GM19395 (cell line): ENCODE measurements at regions not wholly inside any gene's neighbourhood (a gene's known extent, or its start where the extent isn't known, plus 50 kb on each side); places are given as distances from the start of the nearest gene placed in this dataset.

ENCODE experiments used
- ATAC-seq: cut with Tn5 transposase; IDR thresholded peaks from one replicate; pipeline ENCODE4 v1.9.1; 2021; ENCODE audit warnings: mild to moderate bottlenecking, moderate library complexity; ENCODE audit not compliant: unreplicated experiment

- ATAC-seq = no peak
Observed at GRCh38 chr2:12050396-12050795, 304.0 kb downstream of the LPIN1 start.

DNA sequence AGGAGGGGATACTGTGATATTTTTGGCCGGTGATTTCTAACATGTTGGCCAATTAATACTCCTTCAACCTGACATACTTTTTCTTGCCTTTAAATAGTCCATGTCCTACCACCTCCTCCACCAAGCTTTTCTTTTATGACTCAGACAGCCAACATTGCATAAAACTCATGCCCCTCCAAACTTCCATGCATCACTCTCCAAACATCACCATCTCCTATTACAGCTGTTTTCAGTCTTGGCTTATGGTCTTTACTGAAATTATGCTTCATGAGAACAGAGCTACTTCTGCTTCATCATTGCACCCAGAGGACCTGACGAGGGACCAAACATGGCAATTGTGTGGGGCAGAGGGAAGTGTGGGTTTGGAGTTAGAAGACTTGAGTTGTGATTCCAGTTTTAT lies 305.4 kb downstream of the LPIN1 start:
- no peak for ATAC-seq

DNA sequence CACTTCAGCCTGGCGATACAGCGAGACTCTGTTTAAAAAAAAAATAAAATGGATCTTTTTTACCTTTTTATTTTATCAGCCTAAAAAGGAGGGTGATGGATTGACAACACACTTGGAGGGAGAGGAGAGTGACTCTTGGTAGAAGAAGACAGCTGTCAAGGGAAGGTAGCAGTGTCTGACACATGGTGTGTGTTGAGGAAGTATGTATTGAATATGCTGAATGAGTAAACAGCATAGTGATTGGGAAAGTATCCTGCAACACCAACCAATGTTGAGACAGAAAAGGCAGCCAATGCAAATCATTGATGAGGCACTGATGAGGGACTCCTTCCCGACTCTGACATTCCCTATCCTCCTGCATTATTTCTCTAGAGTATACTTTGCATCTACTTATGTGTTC lies 306.4 kb downstream of the LPIN1 start:
- ATAC-seq = no peak

DNA sequence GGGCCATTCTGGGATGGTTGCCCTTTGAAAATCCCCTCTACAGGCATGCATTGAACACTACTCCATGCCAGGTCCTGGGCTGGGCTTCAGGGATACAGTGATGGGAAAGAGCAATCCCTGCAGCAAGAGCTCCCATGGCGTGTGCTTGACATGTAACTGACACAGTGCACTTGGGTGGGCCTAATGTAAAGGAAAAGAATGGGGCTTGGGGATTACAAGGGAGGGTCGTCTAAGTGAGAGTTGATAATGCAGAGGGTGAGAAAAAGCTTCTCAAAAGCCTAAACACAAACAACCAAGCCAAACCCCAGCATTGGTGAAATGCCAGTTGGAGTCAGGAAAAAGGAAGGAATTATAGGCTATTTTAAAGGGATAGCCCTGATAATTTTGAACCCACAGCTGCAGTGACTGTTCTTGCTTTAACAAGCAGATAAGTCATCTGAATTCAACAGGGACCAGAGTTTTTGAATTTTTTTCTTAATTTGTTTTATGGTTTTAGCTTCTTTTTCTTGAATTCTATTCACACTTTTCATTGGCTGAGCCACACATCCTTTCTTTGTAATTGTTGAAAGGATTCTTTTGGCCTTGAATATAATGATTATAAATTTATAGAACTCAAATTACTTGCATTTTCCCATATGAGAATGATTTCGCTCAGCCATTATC lies 308.7 kb downstream of the LPIN1 start:
- no peak for ATAC-seq

DNA sequence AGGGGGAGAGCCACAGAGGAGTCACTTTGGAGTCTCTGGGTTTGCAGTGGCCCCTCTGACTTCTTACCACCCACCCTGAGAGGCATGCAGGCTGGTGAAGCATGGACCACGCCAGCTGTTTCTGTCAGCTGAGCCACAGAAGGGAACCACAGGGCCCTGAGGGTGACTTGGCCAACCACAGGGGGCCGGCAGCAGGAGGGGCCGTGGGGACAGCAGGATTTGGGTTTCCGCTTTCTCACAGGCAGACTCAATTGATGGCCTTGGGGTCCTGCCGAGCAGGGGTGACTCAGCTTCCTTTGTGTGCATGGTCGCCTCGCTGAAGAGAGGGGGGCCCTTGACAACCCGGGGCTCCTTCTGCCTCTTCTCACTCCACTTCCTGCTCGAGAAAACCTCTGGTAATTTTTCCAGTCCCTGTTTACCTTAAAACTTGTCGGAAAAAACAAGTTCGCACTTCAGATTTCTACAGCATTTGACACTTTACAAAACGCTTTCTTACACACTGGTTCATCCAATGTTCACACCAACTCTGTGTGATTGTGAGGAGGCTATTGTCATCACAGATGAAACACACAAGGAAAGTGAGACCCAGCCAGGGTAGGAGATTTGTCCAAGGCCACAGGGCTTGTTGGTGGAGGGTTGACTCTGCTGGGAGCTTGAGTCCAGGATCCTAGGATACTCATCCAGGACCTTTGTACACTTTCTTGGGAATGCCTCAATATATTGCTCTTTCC lies 311.2 kb downstream of the LPIN1 start:
- ATAC-seq = peak; percentile 89

DNA sequence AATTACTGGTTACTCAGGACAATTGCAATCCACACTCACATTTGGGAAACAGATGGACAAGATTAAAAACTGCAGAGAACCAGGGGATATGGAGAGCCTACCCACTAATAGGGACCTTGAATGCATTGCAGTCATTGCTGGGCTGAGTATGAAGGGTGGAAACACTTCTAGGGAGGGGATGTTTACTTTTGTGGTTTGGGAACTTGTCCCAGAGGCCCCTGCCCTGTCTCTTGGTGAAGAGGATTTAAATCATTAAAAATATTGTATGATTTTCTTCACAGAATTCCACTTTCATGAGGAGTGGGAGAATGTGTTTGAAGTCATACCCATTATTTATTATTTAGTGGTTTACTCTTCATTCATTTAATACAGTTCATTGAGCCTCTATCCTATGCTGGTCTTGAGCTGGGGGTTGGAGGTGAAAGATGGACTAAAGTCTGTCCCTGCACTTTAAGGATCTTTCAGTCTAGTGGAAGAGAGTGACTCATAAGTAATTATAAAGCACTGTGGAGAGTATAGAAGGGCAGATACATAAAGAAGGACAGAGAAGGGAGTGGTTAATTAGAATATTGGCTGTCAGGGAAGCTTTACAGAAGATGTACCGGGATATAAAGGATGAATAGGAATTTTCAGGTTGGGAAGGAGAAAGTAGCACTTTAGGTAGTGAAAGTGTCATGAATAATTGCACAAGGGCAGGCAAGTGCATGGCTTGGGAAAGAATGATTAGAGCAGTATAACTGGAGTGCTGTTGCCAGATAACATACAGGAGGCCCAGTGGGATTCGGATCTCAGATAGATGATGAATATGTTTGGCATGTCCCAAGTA lies 313.4 kb downstream of the LPIN1 start:
- no peak for ATAC-seq

- no peak for ATAC-seq
Observed at GRCh38 chr2:12060886-12061285, 314.5 kb downstream of the LPIN1 start.

DNA sequence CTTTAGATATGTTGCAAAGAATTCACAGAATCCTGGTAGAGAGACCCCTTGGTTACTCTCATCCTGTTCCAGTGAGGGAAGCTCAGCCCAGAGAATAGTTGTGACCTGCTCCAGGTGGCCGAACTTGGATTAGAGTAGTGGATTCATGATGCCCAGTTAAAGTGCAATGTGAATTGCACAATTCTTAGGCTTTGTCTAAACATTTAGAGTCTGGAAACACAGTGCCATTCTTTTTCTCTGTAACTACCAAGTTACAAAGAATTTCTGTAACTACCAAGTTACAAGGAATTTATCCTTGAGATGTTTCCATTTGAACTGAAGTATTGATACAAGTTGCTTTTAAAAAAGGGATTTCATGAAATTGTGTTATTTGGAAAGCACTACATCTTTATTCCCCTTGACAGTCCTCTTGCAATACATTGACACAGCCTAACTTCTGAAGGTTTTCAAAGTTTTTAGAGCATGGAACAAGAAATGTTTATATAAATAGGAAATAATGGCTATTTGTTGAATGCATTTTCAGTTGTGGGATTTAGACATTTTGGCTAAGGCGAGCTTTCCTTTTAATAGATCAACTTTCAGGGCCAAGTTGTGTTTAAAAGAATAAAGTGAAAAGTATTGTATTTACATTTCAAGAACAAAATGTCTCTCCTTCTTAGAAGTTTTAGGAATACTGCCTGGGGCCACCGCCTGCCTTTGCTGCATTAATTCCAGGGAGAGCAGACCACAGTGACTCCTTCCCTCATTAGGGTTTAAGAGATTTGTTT lies 315.0 kb downstream of the LPIN1 start:
- ATAC-seq = no peak

- no peak for ATAC-seq
Observed at GRCh38 chr2:12062053-12062395, 315.6 kb downstream of the LPIN1 start.

DNA sequence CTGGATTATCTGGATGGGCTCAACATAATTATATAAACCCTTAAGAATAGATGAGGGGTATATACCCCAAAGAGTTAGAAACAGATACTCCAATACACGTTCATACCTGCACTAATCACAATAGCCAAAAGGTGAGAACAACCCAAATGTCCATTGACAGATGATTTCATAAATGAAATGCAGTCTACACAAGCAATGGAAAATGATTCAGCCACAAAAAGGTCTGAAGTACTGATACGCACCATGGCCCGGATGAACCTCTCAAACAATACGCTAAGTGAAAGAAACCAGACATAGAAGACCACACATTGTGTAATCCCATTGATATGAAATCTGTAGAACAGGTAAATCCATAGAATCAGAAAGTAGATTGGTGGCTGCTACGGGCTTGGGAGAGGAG lies 316.8 kb downstream of the LPIN1 start:
- no peak for ATAC-seq

- ATAC-seq = no peak
Observed at GRCh38 chr2:12064153-12064552, 317.7 kb downstream of the LPIN1 start.

- no peak for ATAC-seq
Observed at GRCh38 chr2:12066116-12066515, 319.7 kb downstream of the LPIN1 start.

- ATAC-seq = no peak
Observed at GRCh38 chr2:12066986-12067385, 320.6 kb downstream of the LPIN1 start.

DNA sequence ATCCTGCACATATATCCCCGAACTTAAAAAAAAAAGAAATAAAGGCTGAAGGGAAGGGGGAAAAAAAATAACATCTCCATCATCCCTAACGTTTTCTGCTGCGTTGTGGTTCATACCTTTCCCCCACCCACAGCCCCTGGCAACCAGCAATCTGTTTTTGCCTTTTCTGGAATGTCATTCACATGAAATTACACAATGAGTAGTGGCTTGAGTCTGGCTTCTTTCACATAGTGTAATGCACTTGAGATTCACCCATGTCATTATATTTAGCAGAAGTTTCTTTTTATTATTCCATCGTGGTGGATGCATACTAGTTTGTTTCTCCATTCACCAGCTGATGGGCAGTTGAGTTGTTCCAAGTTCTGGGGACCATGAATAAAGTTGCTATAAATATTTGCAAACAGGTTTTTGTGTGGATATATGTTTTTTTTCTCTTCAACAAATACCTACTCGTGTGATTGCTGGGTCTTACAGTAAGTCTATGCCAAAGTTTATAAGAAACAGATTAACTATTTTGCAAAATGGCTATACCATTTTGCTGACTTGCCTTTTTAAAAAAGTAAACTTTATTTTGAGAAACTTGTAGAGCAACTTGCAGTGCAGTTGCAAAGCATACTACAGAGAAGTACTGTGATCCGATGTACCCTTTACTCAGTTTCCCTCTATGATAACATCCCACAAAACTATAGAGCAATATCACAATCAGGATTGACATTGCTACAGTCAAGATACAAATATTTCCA lies 322.5 kb downstream of the LPIN1 start:
- ATAC-seq = no peak

- peak; percentile 38 for ATAC-seq
Observed at GRCh38 chr2:12070153-12070552, 323.7 kb downstream of the LPIN1 start.

GRCh38 chr2:12070581-12070980 lies 324.1 kb downstream of the LPIN1 start:
- ATAC-seq = peak; percentile 30

GRCh38 chr2:12071318-12071717 lies 324.9 kb downstream of the LPIN1 start:
- peak; percentile 75 for ATAC-seq

- ATAC-seq = no peak
Observed at GRCh38 chr2:12073217-12073852, 326.9 kb downstream of the LPIN1 start.

DNA sequence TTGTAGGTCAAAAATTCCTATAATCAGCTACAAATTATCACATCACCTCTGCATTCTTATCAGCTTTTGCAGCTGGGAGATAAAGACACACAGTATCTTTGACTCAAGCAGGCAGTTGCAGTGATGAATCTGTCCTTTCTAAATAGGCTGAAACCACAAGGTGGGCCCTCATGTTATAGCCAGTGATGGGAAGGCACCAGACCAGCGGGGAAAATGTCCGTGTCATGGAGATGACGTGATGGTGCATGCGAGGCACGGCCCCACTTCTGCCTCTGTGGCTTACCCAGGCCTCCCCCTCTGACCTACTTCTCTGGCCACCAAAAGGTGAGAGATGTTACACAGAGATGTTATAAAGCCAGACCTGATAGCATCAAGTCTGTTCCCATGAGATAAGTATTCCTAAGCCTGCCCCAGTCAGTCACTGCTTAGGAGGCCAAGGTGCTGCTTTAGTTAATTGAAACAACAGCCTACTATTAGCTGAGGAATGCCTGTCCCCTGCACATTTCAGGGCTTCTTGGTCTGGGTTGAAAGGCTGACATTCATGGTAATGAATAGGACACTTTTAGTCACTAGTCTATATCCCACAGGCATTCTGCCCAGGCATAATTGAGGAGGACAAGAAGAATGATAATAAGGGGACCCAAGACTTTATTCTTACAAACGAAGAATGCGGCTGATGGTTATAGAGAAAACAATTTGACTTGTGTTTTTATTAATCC lies 327.9 kb downstream of the LPIN1 start:
- no peak for ATAC-seq
